Left lobe of liver (tissue), 2 donors: ENCODE measurements at regions not wholly inside any gene's neighbourhood (a gene's known extent, or its start where the extent isn't known, plus 50 kb on each side); places are given as distances from the start of the nearest gene placed in this dataset.
A peak's percentile ranks its signal among the peaks of the same experiment; 100 is the strongest.

ENCODE experiments used
- ATAC-seq: fragments of 200-7000 bp; cut with Tn5 transposase; one replicate; pipeline ENCODE4 v1.9.1; 2020; ENCODE audit warnings: mild to moderate bottlenecking, moderate library complexity
- DNase-seq: peaks from one replicate; pipeline ENCODE4 v3.0.0-alpha.2; 2020; ENCODE audit warnings: low spot score
- donor health status: DM: no; HTN: no; CAD: no; lungs with moderate emphysema.
- donor health status: DM: no; HTN: yes; CAD: no.

GRCh38 chr20:22438346-22438745 is 146.0 kb downstream of the FOXA2 start:
- no peak for ATAC-seq

GRCh38 chr20:22437354-22437753 is 147.0 kb downstream of the FOXA2 start:
- DNase-seq (no peak), ATAC-seq (peak; percentile 69)

More at GRCh38 chr20:22438346-22438745, 146.0 kb downstream of the FOXA2 start:
- no peak for DNase-seq

- ATAC-seq (no peak), DNase-seq (no peak)
Measured at GRCh38 chr20:22431419-22431818, 153.0 kb downstream of the FOXA2 start.

- peak; percentile 68 for ATAC-seq
- DNase-seq: peak; percentile 80
Measured at GRCh38 chr20:22430746-22431168, 153.6 kb downstream of the FOXA2 start.

GRCh38 chr20:22430154-22430745 is 154.1 kb downstream of the FOXA2 start:
- no peak for DNase-seq
- no peak for ATAC-seq

GRCh38 chr20:22429175-22430153 is 154.9 kb downstream of the FOXA2 start:
- ATAC-seq (peak; percentile 81), DNase-seq (peak; percentile 89)

GRCh38 chr20:22428051-22428450 is 156.3 kb downstream of the FOXA2 start:
- DNase-seq (no peak), ATAC-seq (no peak)

- DNase-seq: no peak
- no peak for ATAC-seq
Measured at GRCh38 chr20:22426772-22427171, 157.6 kb downstream of the FOXA2 start.

GRCh38 chr20:22425344-22426295 is 158.8 kb downstream of the FOXA2 start:
- ATAC-seq (peak; percentile 65), DNase-seq (no peak)

- no peak for ATAC-seq
- DNase-seq: no peak
Measured at GRCh38 chr20:22423190-22423832, 161.1 kb downstream of the FOXA2 start.

- ATAC-seq: no peak
Measured at GRCh38 chr20:22420116-22420598, 164.2 kb downstream of the FOXA2 start.

GRCh38 chr20:22418738-22419137 is 165.6 kb downstream of the FOXA2 start:
- DNase-seq: no peak
- peak; percentile 62 for ATAC-seq

More at GRCh38 chr20:22420116-22420598, 164.2 kb downstream of the FOXA2 start:
- no peak for DNase-seq

GRCh38 chr20:22414305-22414742 is 170.0 kb downstream of the FOXA2 start:
- no peak for DNase-seq
- no peak for ATAC-seq

- ATAC-seq (no peak), DNase-seq (no peak)
Measured at GRCh38 chr20:22412977-22413868, 171.1 kb downstream of the FOXA2 start.

- peak; percentile 97 for ATAC-seq
- peak; percentile 75 for DNase-seq
Measured at GRCh38 chr20:22411627-22412450, 172.5 kb downstream of the FOXA2 start.

GRCh38 chr20:22411286-22411626 is 173.1 kb downstream of the FOXA2 start:
- ATAC-seq: no peak
- DNase-seq: no peak

- DNase-seq (no peak), ATAC-seq (no peak)
Measured at GRCh38 chr20:22410556-22411130, 173.7 kb downstream of the FOXA2 start.
